Stimulated activated memory B cell treated with anti-CD40 and anti-IgM and Interleukin-4, amounts not matched to agents 10 μg/mL and 1 μg/mL and 100 μg/mL, for 72 hours (primary cell): ENCODE measurements at regions not wholly inside any gene's neighbourhood (a gene's known extent, or its start where the extent isn't known, plus 50 kb on each side); places are given as distances from the start of the nearest gene placed in this dataset.
"Not testable (repeated sequence)": the region's sequence is repeated elsewhere in the genome, so short reads cannot be mapped to it uniquely, and the experiment has no call there.

Source experiments
- ATAC-seq: fragments of 150-1000 bp; cut with Tn5 transposase; 2 replicates; pipeline ENCODE4 v1.10.0; 2021
- H3K27ac Mint-ChIP-seq: one replicate; pipeline ENCODE4 v1.8.0; 2022; ENCODE audit warnings: mild to moderate bottlenecking, mixed read lengths
- H3K27me3 Mint-ChIP-seq: one replicate; pipeline ENCODE4 v1.8.0; 2022; ENCODE audit warnings: mixed read lengths
- H3K36me3 Mint-ChIP-seq: one replicate; pipeline ENCODE4 v1.8.0; 2022; ENCODE audit warnings: mixed read lengths
- H3K4me1 Mint-ChIP-seq: one replicate; pipeline ENCODE4 v1.8.0; 2022; ENCODE audit warnings: mixed read lengths
- H3K4me3 Mint-ChIP-seq: one replicate; pipeline ENCODE4 v1.8.0; 2022; ENCODE audit warnings: mild to moderate bottlenecking, moderate library complexity, mixed read lengths
- H3K9me3 Mint-ChIP-seq: one replicate; pipeline ENCODE4 v1.8.0; 2022; ENCODE audit warnings: mixed read lengths

- Mint-ChIP-seq H3K27me3 (no peaks in the 10 kb centered on the region), H3K27ac (no peak overlapping the region), H3K9me3 (peaks cover 5% of the 10 kb centered on the region), H3K36me3 (no peaks in the 10 kb centered on the region), H3K4me1 (no peaks in the 10 kb centered on the region), H3K4me3 (no peak overlapping the region)
- ATAC-seq = no peak
Observed at GRCh38 chr10:29790207-29790606, 155.4 kb upstream of the SVIL start.

DNA sequence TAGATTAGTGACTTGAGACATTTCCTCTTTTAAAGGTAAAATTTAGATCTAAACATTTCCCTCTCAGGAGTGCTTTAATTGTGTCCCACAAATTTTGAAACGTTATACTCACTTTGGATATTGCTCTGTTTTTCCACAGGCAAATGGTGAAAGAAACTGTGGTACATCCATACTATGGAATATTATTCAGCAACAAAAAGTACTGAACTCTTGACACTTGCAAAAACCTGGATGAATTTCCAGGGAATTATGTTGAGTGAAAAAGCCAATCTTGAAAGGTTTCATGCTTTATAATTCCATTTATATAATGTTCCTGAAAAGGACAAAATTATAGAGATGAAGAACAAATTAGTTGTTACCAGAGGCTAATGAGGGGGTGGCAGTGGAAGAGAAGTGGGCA, 153.3 kb upstream of the SVIL start:
- no peaks in the 10 kb centered on the region for H3K4me1 Mint-ChIP-seq
- H3K9me3 Mint-ChIP-seq = peaks cover 5% of the 10 kb centered on the region
- ATAC-seq = no peak
- no peaks in the 10 kb centered on the region for H3K27me3 Mint-ChIP-seq
- H3K36me3 Mint-ChIP-seq = no peaks in the 10 kb centered on the region
- no peak overlapping the region for H3K27ac Mint-ChIP-seq
- no peak overlapping the region for H3K4me3 Mint-ChIP-seq

- Mint-ChIP-seq H3K9me3 (peaks cover 5% of the 10 kb centered on the region), H3K27me3 (no peaks in the 10 kb centered on the region), H3K4me3 (no peak overlapping the region), H3K36me3 (no peaks in the 10 kb centered on the region), H3K27ac (no peak overlapping the region), H3K4me1 (no peaks in the 10 kb centered on the region)
- no peak for ATAC-seq
Observed at GRCh38 chr10:29785701-29786100, 150.9 kb upstream of the SVIL start.

GRCh38 chr10:29784175-29784773, 149.5 kb upstream of the SVIL start:
- H3K4me1 Mint-ChIP-seq = no peaks in the 10 kb centered on the region
- H3K27me3 Mint-ChIP-seq = peaks cover 3% of the 10 kb centered on the region
- H3K4me3 Mint-ChIP-seq = no peak overlapping the region
- no peak overlapping the region for H3K27ac Mint-ChIP-seq
- ATAC-seq = no peak
- no peaks in the 10 kb centered on the region for H3K36me3 Mint-ChIP-seq
- H3K9me3 Mint-ChIP-seq = peaks cover 6% of the 10 kb centered on the region

GRCh38 chr10:29783201-29783947, 148.6 kb upstream of the SVIL start:
- Mint-ChIP-seq H3K4me3 (no peak overlapping the region), H3K4me1 (no peaks in the 10 kb centered on the region)

DNA sequence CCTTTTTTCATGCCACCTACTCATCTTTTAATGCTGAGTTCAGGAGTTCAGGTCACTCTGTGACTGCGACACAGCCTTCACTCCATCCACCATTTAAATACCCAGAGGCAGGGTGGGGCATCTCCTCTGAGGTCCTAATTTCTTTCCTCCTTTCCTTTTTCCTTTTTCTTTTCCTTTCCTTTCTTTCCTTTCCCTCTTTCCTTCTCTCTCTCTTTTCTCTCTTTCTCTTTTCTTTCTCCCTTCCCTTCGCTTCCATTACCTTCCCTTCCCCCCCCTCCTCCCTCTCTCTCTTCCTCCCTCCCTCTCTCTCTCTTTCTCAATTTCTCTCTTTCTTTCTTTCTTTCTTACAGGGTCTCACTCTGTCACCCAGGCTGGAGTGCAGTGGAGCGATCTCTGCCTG, 145.9 kb upstream of the SVIL start:
- peaks cover 24% of the 10 kb centered on the region for H3K27me3 Mint-ChIP-seq
- H3K9me3 Mint-ChIP-seq = peaks cover 10% of the 10 kb centered on the region
- no peaks in the 10 kb centered on the region for H3K36me3 Mint-ChIP-seq
- no peaks in the 10 kb centered on the region for H3K4me1 Mint-ChIP-seq
- no peak for ATAC-seq
- H3K4me3 Mint-ChIP-seq = no peak overlapping the region
- no peak overlapping the region for H3K27ac Mint-ChIP-seq

More at GRCh38 chr10:29783201-29783947, 148.6 kb upstream of the SVIL start:
- H3K36me3 Mint-ChIP-seq = no peaks in the 10 kb centered on the region
- no peak for ATAC-seq
- peaks cover 12% of the 10 kb centered on the region for H3K27me3 Mint-ChIP-seq
- no peak overlapping the region for H3K27ac Mint-ChIP-seq
- H3K9me3 Mint-ChIP-seq = peaks cover 9% of the 10 kb centered on the region

GRCh38 chr10:29780096-29780495, 145.3 kb upstream of the SVIL start:
- H3K27ac Mint-ChIP-seq = no peak overlapping the region
- no peaks in the 10 kb centered on the region for H3K4me1 Mint-ChIP-seq
- peaks cover 10% of the 10 kb centered on the region for H3K9me3 Mint-ChIP-seq
- no peak overlapping the region for H3K4me3 Mint-ChIP-seq
- ATAC-seq = no peak
- H3K27me3 Mint-ChIP-seq = peaks cover 26% of the 10 kb centered on the region
- H3K36me3 Mint-ChIP-seq = no peaks in the 10 kb centered on the region

DNA sequence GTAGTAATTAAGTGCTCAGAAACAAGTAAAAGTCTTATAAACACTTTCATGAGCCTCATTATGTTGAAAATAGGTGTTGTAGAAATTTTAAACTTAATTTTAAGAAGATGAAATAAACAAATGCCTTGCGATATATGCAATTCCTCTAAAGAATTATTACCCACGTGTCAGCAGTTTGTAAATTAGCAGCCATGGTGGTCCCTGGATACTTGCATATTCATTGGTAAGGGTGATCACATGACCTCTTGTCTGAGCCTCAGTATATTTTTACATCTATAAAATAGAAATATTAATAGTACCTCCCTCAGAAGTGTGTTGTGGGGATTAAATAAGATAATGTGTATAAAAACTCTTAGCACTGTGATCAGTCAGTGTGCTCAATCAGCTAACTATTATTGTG, 141.5 kb upstream of the SVIL start:
- Mint-ChIP-seq H3K4me1 (peaks cover 7% of the 10 kb centered on the region), H3K27me3 (peaks cover 26% of the 10 kb centered on the region)
- no peak for ATAC-seq

GRCh38 chr10:29774475-29774874, 139.7 kb upstream of the SVIL start:
- Mint-ChIP-seq H3K27me3 (peaks cover 24% of the 10 kb centered on the region), H3K36me3 (no peaks in the 10 kb centered on the region), H3K27ac (no peak overlapping the region), H3K4me1 (peaks cover 7% of the 10 kb centered on the region), H3K9me3 (peaks cover 13% of the 10 kb centered on the region), H3K4me3 (no peak overlapping the region)
- ATAC-seq = no peak

More for the DNA sequence above, 141.5 kb upstream of the SVIL start:
- Mint-ChIP-seq H3K4me3 (no peak overlapping the region), H3K27ac (no peak overlapping the region), H3K9me3 (peaks cover 13% of the 10 kb centered on the region), H3K36me3 (no peaks in the 10 kb centered on the region)

DNA sequence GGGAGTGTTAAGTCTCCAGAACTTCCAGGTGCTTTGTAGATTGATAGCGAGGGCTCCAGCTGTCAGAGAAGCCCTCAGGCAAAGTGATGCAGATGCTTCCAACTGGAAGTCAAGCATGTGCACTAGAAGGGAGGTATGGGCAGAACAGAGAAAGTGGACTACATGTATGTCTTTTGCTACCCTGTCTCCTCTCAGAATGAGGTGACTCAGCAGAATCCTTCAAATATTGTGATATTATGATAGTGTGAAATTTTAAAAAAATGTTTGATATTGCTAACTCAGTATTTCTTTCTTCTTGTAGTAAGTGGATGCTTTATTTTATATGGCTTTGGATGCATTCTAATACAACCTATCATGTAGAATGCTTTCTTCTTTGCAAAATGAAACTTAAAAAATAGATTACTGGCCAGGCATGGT, 138.9 kb upstream of the SVIL start:
- Mint-ChIP-seq H3K36me3 (no peaks in the 10 kb centered on the region), H3K27me3 (peaks cover 17% of the 10 kb centered on the region), H3K4me1 (peaks cover 7% of the 10 kb centered on the region), H3K9me3 (peaks cover 11% of the 10 kb centered on the region), H3K27ac (no peak overlapping the region), H3K4me3 (no peak overlapping the region)
- no peak for ATAC-seq

DNA sequence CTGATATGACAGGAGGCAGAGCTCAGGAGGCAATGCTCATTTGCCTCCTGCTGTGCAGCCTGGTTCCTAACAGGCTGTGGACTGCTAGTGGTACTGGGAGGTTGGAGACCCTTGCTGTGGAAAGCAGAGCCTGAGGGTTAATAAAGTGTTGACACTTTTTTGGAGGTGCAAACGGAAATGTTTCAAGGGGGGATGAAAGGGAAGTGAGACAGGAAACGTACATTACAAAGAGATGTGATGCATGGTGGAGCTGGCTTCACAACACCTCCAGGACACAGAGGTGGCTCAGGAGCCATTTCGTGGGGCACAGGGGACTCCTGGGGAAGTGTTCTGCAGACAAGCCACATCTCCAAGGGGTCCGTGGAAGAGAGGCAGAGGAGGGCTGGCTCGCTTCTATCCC, 137.6 kb upstream of the SVIL start:
- H3K4me3 Mint-ChIP-seq = no peak overlapping the region
- no peak overlapping the region for H3K27ac Mint-ChIP-seq
- peaks cover 7% of the 10 kb centered on the region for H3K9me3 Mint-ChIP-seq
- no peak for ATAC-seq
- H3K27me3 Mint-ChIP-seq = peaks cover 9% of the 10 kb centered on the region
- H3K4me1 Mint-ChIP-seq = peaks cover 7% of the 10 kb centered on the region
- H3K36me3 Mint-ChIP-seq = no peaks in the 10 kb centered on the region

- ATAC-seq = no peak
- Mint-ChIP-seq H3K9me3 (peaks cover 7% of the 10 kb centered on the region), H3K4me1 (peaks cover 7% of the 10 kb centered on the region), H3K36me3 (no peaks in the 10 kb centered on the region), H3K4me3 (no peak overlapping the region), H3K27me3 (peaks cover 9% of the 10 kb centered on the region), H3K27ac (no peak overlapping the region)
Observed at GRCh38 chr10:29771376-29771775, 136.6 kb upstream of the SVIL start.

GRCh38 chr10:29769277-29769676, 134.5 kb upstream of the SVIL start:
- not testable (repeated sequence) for H3K27ac Mint-ChIP-seq, H3K9me3 Mint-ChIP-seq, H3K27me3 Mint-ChIP-seq, ATAC-seq, H3K4me3 Mint-ChIP-seq, H3K36me3 Mint-ChIP-seq, H3K4me1 Mint-ChIP-seq

DNA sequence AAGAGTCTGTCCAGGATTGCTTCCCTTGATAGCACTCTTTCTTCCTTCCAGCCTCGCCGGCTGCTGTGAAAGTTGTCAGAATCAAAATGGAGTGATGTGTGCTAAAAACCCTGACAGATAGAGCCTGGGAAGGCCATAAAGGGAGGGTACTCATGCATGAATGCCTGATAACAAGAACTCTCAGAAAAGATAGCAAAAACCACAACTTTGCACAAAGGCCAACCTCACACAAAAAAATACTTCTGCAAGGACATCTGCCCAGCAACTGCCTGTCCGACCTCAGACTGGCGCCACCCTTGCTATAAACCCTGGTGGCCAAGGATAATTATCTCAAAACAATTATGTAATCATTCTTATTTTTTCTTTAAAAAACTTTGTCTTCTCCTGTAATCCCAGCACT, 133.2 kb upstream of the SVIL start:
- Mint-ChIP-seq H3K4me3 (no peak overlapping the region), H3K27me3 (no peaks in the 10 kb centered on the region), H3K9me3 (no peaks in the 10 kb centered on the region), H3K27ac (no peak overlapping the region), H3K36me3 (no peaks in the 10 kb centered on the region), H3K4me1 (peaks cover 7% of the 10 kb centered on the region)
- no peak for ATAC-seq

DNA sequence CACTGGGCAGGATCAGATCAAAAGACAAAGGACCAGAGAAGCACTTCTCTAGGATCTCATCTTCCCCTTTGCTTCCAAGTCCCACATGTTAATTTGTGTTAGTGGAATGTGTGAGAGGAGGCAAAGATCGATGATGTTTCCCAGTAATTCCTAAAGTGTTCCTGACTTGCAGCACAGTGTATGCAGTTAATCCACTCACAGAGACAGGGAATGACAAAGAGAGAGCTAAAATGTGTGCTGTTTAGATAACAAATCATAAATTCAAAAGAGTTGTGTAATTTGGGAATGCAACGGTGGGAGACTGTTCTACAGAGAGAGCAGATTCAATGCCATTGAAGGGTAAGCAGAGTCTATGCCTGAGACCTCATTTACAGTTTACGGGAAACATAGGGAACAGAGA, 132.0 kb upstream of the SVIL start:
- H3K27me3 Mint-ChIP-seq = no peaks in the 10 kb centered on the region
- H3K4me3 Mint-ChIP-seq = no peak overlapping the region

GRCh38 chr10:29765330-29765729, 130.6 kb upstream of the SVIL start:
- Mint-ChIP-seq H3K36me3 (no peaks in the 10 kb centered on the region), H3K4me3 (no peak overlapping the region), H3K4me1 (no peaks in the 10 kb centered on the region), H3K27me3 (no peaks in the 10 kb centered on the region), H3K27ac (no peak overlapping the region), H3K9me3 (no peaks in the 10 kb centered on the region)
- no peak for ATAC-seq

More for the DNA sequence above, 132.0 kb upstream of the SVIL start:
- Mint-ChIP-seq H3K4me1 (no peaks in the 10 kb centered on the region), H3K36me3 (no peaks in the 10 kb centered on the region), H3K27ac (no peak overlapping the region), H3K9me3 (no peaks in the 10 kb centered on the region)
- ATAC-seq = no peak
